SK-N-SH (cell line): ENCODE measurements at regions not wholly inside any gene's neighbourhood (a gene's known extent, or its start where the extent isn't known, plus 50 kb on each side); places are given as distances from the start of the nearest gene placed in this dataset.

Source experiments
- CTCF ChIA-PET: fragments of 300-600, 350-600 bp; formaldehyde crosslinking; extraction: SDS; loops from one replicate; lab custom pipeline; 2021; lab: Yijun Ruan, JAX
- POLR2A ChIA-PET: fragments of 350-600 bp; sonication (Branson Sonifier 250); formaldehyde crosslinking; extraction: SDS; loops from one replicate; lab custom pipeline; 2020; ENCODE audit warnings: antibody characterized with exemption, inconsistent platforms; lab: Yijun Ruan, JAX
- DNase-seq: peaks from one replicate; pipeline ENCODE4 v3.0.0; 2012
- H2AFZ ChIP-seq: fragments of 200-600 bp; sonication (generic); 2 replicates; pipeline ENCODE4 v1.8.1; 2016; ENCODE audit warnings: antibody characterized with exemption, mild to moderate bottlenecking, low read depth
- H3F3A ChIP-seq: fragments of 200-600 bp; sonication (generic); replicated peaks from 2 replicates; pipeline ENCODE3; 2016; ENCODE audit warnings: antibody characterized with exemption, mild to moderate bottlenecking; ENCODE audit not compliant: insufficient read depth
- H3K27ac ChIP-seq, 2 experiments: fragments of 200-500 bp in 1 of 2; fragments of 200-600 bp in 1 of 2; sonication (Bioruptor generic) in 1 of 2; sonication (generic), shearing (Covaris generic) in 1 of 2; 2 replicates each; pipeline versions ENCODE4 v1.5.1 to v1.6.1; 2014 to 2016; ENCODE audit warnings: low read depth in 2 of 2, inconsistent platforms in 1 of 2, low read length in 1 of 2, mild to moderate bottlenecking in 1 of 2, mixed read lengths in 1 of 2
- H3K27me3 ChIP-seq: fragments of 200-600 bp; sonication (generic), shearing (Covaris generic); 2 replicates; pipeline ENCODE4 v1.6.1; 2016; ENCODE audit warnings: mixed run types; ENCODE audit not compliant: insufficient read depth
- H3K36me3 ChIP-seq, 2 experiments: fragments of 200-500 bp in 1 of 2; fragments of 200-600 bp in 1 of 2; sonication (Bioruptor generic) in 1 of 2; sonication (generic) in 1 of 2; replicated peaks in 1 of 2; 2 replicates each; pipeline versions ENCODE3 to v1.5.1; 2014 to 2016; ENCODE audit warnings: low read length in 1 of 2, mild to moderate bottlenecking in 1 of 2; ENCODE audit not compliant: insufficient read depth in 2 of 2, control insufficient read depth in 1 of 2
- H3K4me1 ChIP-seq, 2 experiments: fragments of 200-500 bp in 1 of 2; fragments of 200-600 bp in 1 of 2; sonication (Bioruptor generic) in 1 of 2; sonication (generic), shearing (Covaris generic) in 1 of 2; 2 replicates each; pipeline versions ENCODE4 v1.5.1 to v1.6.1; 2014 to 2016; ENCODE audit warnings: low read depth in 1 of 2, low read length in 1 of 2, mixed run types in 1 of 2; ENCODE audit not compliant: insufficient read depth in 2 of 2, control insufficient read depth in 1 of 2
- H3K4me2 ChIP-seq: fragments of 200-600 bp; sonication (generic), shearing (Covaris generic); 2 replicates; pipeline ENCODE4 v1.6.1; 2017; ENCODE audit warnings: mixed run types
- H3K4me3 ChIP-seq, 2 experiments: fragments of 200-500 bp in 1 of 2; fragments of 200-600 bp in 1 of 2; sonication (Bioruptor generic) in 1 of 2; sonication (generic), shearing (Covaris generic) in 1 of 2; 2 replicates each; pipeline versions ENCODE4 v1.5.1 to v1.8.1; 2014 to 2016; ENCODE audit warnings: low read depth in 2 of 2, inconsistent platforms in 1 of 2, low read length in 1 of 2, mild to moderate bottlenecking in 1 of 2, mixed read lengths in 1 of 2, moderate library complexity in 1 of 2
- H3K79me2 ChIP-seq: fragments of 200-600 bp; sonication (generic); 2 replicates; pipeline ENCODE4 v1.8.1; 2017; ENCODE audit warnings: mild to moderate bottlenecking; ENCODE audit not compliant: insufficient read depth
- H3K9ac ChIP-seq: fragments of 200-600 bp; sonication (generic); 2 replicates; pipeline ENCODE4 v1.6.1; 2017; ENCODE audit warnings: mixed run types
- H3K9me2 ChIP-seq: fragments of 200-600 bp; sonication (generic); 2 replicates; pipeline ENCODE4 v1.6.1; 2017; ENCODE audit warnings: mixed run types
- H3K9me3 ChIP-seq: fragments of 200-600 bp; sonication (generic); 2 replicates; pipeline ENCODE4 v1.6.1; 2017; ENCODE audit warnings: mixed run types, mild to moderate bottlenecking, moderate library complexity
- H4K20me1 ChIP-seq: fragments of 200-600 bp; sonication (generic); 2 replicates; pipeline ENCODE4 v1.6.1; 2017; ENCODE audit warnings: mild to moderate bottlenecking, mixed run types; ENCODE audit not compliant: insufficient read depth
- EZH2phosphoT487 ChIP-seq: fragments of 200-600 bp; sonication (generic); IDR thresholded peaks from 2 replicates; pipeline ENCODE4 v1.6.1; 2017; ENCODE audit warnings: low read depth, mixed run types, mild to moderate bottlenecking, antibody characterized with exemption, moderate library complexity, borderline replicate concordance
- FOXM1 ChIP-seq: IDR thresholded peaks from 2 replicates; pipeline ENCODE4 v1.4.0; 2012; ENCODE audit warnings: low read depth, mild to moderate bottlenecking
- GABPA ChIP-seq: IDR thresholded peaks from 2 replicates; pipeline ENCODE4 v1.4.0; 2012; ENCODE audit warnings: low read depth, mild to moderate bottlenecking
- JUND ChIP-seq: IDR thresholded peaks from 2 replicates; pipeline ENCODE4 v1.4.0; 2012
- MEF2A ChIP-seq: IDR thresholded peaks from 2 replicates; pipeline ENCODE4 v1.4.0; 2012; ENCODE audit warnings: low read depth, borderline replicate concordance
- NRF1 ChIP-seq: IDR thresholded peaks from 2 replicates; pipeline ENCODE4 v1.6.1; 2012; ENCODE audit warnings: low read depth, mild to moderate bottlenecking, low read length
- PBX3 ChIP-seq: IDR thresholded peaks from 2 replicates; pipeline ENCODE4; 2012
- REST ChIP-seq: IDR thresholded peaks from 2 replicates; pipeline ENCODE4 v1.6.1; 2012; ENCODE audit warnings: mild to moderate bottlenecking, low read depth, low read length, moderate library complexity
- RFX5 ChIP-seq: IDR thresholded peaks from 2 replicates; pipeline ENCODE4 v1.6.1; 2012; ENCODE audit warnings: mild to moderate bottlenecking, improper control_type of control experiment, low read length
- TCF12 ChIP-seq: IDR thresholded peaks from 2 replicates; pipeline ENCODE4 v1.4.0; 2012
- TEAD4 ChIP-seq: IDR thresholded peaks from 2 replicates; pipeline ENCODE4 v1.4.0; 2012; ENCODE audit warnings: mild to moderate bottlenecking, borderline replicate concordance; ENCODE audit not compliant: insufficient read depth
- USF2 ChIP-seq: fragments of 150-350 bp; IDR thresholded peaks from 2 replicates; pipeline ENCODE4 v1.6.1; 2017; ENCODE audit warnings: antibody characterized with exemption, low read length, low read depth, borderline replicate concordance
- YY1 ChIP-seq: IDR thresholded peaks from 2 replicates; pipeline ENCODE4 v1.4.0; 2012; ENCODE audit warnings: low read depth, mild to moderate bottlenecking
- ZBTB33 ChIP-seq: IDR thresholded peaks from 2 replicates; pipeline ENCODE4 v1.4.0; 2012; ENCODE audit warnings: low read depth, borderline replicate concordance
- WGBS: methylation state at CpG from one replicate; pipeline ENCODE4 v1.1.6; 2017; ENCODE audit warnings: low lambda C conversion rate; 5-methylcytosine and 5-hydroxymethylcytosine counted together

GRCh38 chr7:85396676-85397075 lies 209.8 kb upstream of the SEMA3D start:
- ChIA-PET CTCF (no interaction called here), POLR2A (no interaction called here)
- no peaks in the 10 kb centered on the region for H3K4me1 ChIP-seq
- H3K36me3 ChIP-seq, result no peaks in the 10 kb centered on the region
- H3K79me2 ChIP-seq, result no peaks in the 10 kb centered on the region
- H3K9me2 ChIP-seq, result no peaks in the 10 kb centered on the region; the same call in 1 of the 2 replicates
- H3F3A ChIP-seq, result no peaks in the 10 kb centered on the region
- TF ChIP-seq USF2, result no peak
- TF ChIP-seq TEAD4, result no peak
- no peak for TF ChIP-seq FOXM1
- TF ChIP-seq PBX3, result no peak
- TF ChIP-seq EZH2phosphoT487, result no peak
- no peak for TF ChIP-seq TCF12
- no peak for TF ChIP-seq REST
- TF ChIP-seq RFX5, result no peak
- no peak for TF ChIP-seq NRF1
- TF ChIP-seq MEF2A, result no peak
- TF ChIP-seq YY1, result no peak
- no peak for TF ChIP-seq JUND
- H3K27ac ChIP-seq, result no peak overlapping the region
- H3K4me3 ChIP-seq, result no peak overlapping the region
- H2AFZ ChIP-seq, result no peak overlapping the region
- no peak overlapping the region for H3K9ac ChIP-seq
- H3K27me3 ChIP-seq, result no peaks in the 10 kb centered on the region
- no peak for DNase-seq
- H3K9me3 ChIP-seq, result no peaks in the 10 kb centered on the region
- H3K4me2 ChIP-seq, result no peak overlapping the region
- H4K20me1 ChIP-seq, result no peaks in the 10 kb centered on the region
- WGBS, result 64% methylated on average over 1 of the region's 1 CpG

- no peaks in the 10 kb centered on the region for H4K20me1 ChIP-seq
- no peaks in the 10 kb centered on the region for H3F3A ChIP-seq
- H3K4me2 ChIP-seq, result no peak overlapping the region
- H3K4me1 ChIP-seq, result no peaks in the 10 kb centered on the region
- ChIA-PET POLR2A (no interaction called here), CTCF (interaction anchor here (1.4 kb wide), 2 partner anchors 24 to 351 kb away, joined by 3 to 4 read pairs; no protein-coding TSS in a partner anchor)
- no peak overlapping the region for H3K4me3 ChIP-seq
- WGBS, result 48% methylated on average over 1 of the region's 1 CpG
- no peaks in the 10 kb centered on the region for H3K79me2 ChIP-seq
- H3K9ac ChIP-seq, result no peak overlapping the region
- H3K36me3 ChIP-seq, result no peaks in the 10 kb centered on the region
- H2AFZ ChIP-seq, result no peak overlapping the region
- TF ChIP-seq ZBTB33 (no peak), GABPA (no peak)
- H3K9me2 ChIP-seq, result no peaks in the 10 kb centered on the region; the same call in 1 of the 2 replicates
- no peaks in the 10 kb centered on the region for H3K9me3 ChIP-seq
- H3K27ac ChIP-seq, result no peak overlapping the region
- H3K27me3 ChIP-seq, result no peaks in the 10 kb centered on the region
- no peak for DNase-seq
Measured at GRCh38 chr7:85392789-85393188, 205.9 kb upstream of the SEMA3D start.
